Fibroblast of lung (primary cell): ENCODE measurements at regions not wholly inside any gene's neighbourhood (a gene's known extent, or its start where the extent isn't known, plus 50 kb on each side); places are given as distances from the start of the nearest gene placed in this dataset.

ENCODE experiments used
- DNase-seq, 2 donors: peaks; one replicate each; pipeline versions ENCODE4 v3.0.0 to v3.0.0-alpha.2; 2010; ENCODE audit warnings: low read depth in 2 of 2
- H2AFZ ChIP-seq: 2 replicates; pipeline ENCODE4 v1.5.1; 2012; ENCODE audit warnings: low read length, control low read depth, inconsistent platforms
- H3K27ac ChIP-seq: 2 replicates; pipeline ENCODE4 v1.5.1; 2011; ENCODE audit warnings: low read length, control low read depth; ENCODE audit not compliant: insufficient read depth
- H3K27me3 ChIP-seq: 2 replicates; pipeline ENCODE4 v1.5.1; 2011; ENCODE audit warnings: mild to moderate bottlenecking, low read length; ENCODE audit not compliant: control insufficient read depth, insufficient read depth
- H3K36me3 ChIP-seq: 2 replicates; pipeline ENCODE4 v1.5.1; 2011; ENCODE audit warnings: low read length; ENCODE audit not compliant: control insufficient read depth, insufficient read depth
- H3K4me1 ChIP-seq: 2 replicates; pipeline ENCODE4 v1.5.1; 2011; ENCODE audit warnings: low read length; ENCODE audit not compliant: control insufficient read depth, insufficient read depth; ENCODE audit errors: extremely low read depth
- H3K4me2 ChIP-seq: 2 replicates; pipeline ENCODE4 v1.5.1; 2011; ENCODE audit warnings: low read length, control low read depth; ENCODE audit not compliant: insufficient read depth; ENCODE audit errors: extremely low read depth
- H3K4me3 ChIP-seq, 4 experiments: fragments of 200-600 bp in 1 of 4; sonication (generic) in 1 of 4; replicated peaks in 1 of 4; 2 replicates each; pipeline ENCODE4 v1.5.1; 2011 to 2016; ENCODE audit warnings: low read length in 4 of 4, low read depth in 3 of 4, mild to moderate bottlenecking in 3 of 4, control low read depth in 2 of 4, inconsistent platforms in 1 of 4, mixed read lengths in 1 of 4; ENCODE audit not compliant: insufficient read depth in 1 of 4; ENCODE audit errors: control extremely low read depth in 1 of 4
- H3K79me2 ChIP-seq: 2 replicates; pipeline ENCODE4 v1.5.1; 2012; ENCODE audit warnings: mild to moderate bottlenecking, low read length, inconsistent platforms; ENCODE audit not compliant: control insufficient read depth, insufficient read depth
- H3K9ac ChIP-seq: 2 replicates; pipeline ENCODE4 v1.5.1; 2011; ENCODE audit warnings: mild to moderate bottlenecking, low read length, control low read depth; ENCODE audit not compliant: insufficient read depth
- H3K9me3 ChIP-seq: 2 replicates; pipeline ENCODE4 v1.5.1; 2012; ENCODE audit warnings: low read depth, low read length; ENCODE audit not compliant: control insufficient read depth, insufficient read depth
- H4K20me1 ChIP-seq: 2 replicates; pipeline ENCODE4 v1.5.1; 2011; ENCODE audit warnings: low read length; ENCODE audit not compliant: control insufficient read depth, insufficient read depth; ENCODE audit errors: extremely low read depth
- CTCF ChIP-seq, 2 donors: IDR thresholded peaks in 1 of 2; conservative IDR thresholded peaks in 1 of 2; 1 replicate in 1 of 2; 2 replicates in 1 of 2; pipeline ENCODE4 v1.5.1; 2011 to 2012; ENCODE audit warnings: low read length in 2 of 2, control low read depth in 1 of 2, inconsistent platforms in 1 of 2, low read depth in 1 of 2, mild to moderate bottlenecking in 1 of 2
- EZH2 ChIP-seq: IDR thresholded peaks from 2 replicates; pipeline ENCODE4 v1.5.1; 2012; ENCODE audit warnings: low read length, control low read depth, mild to moderate bottlenecking; ENCODE audit errors: missing control alignments

- Histone ChIP-seq H4K20me1 (no peaks in the 10 kb centered on the region), H3K36me3 (no peaks in the 10 kb centered on the region), H3K9ac (no peak overlapping the region), H2AFZ (no peak overlapping the region), H3K27me3 (no peaks in the 10 kb centered on the region), H3K4me3 (no peak overlapping the region), H3K4me2 (no peak overlapping the region), H3K79me2 (no peaks in the 10 kb centered on the region), H3K4me1 (peaks cover 4% of the 10 kb centered on the region), H3K9me3 (no peaks in the 10 kb centered on the region), H3K27ac (no peak overlapping the region)
- TF ChIP-seq CTCF (conservative IDR thresholded peaks at IDR 0.05 in 1 of 2, IDR thresholded peaks at IDR 0.05 in 1 of 2; ENCODE audit: low read depth in 1 of 2, low read length in 2 of 2), result no peak
- no peak for TF ChIP-seq EZH2
- DNase-seq, result no peak
Observed at GRCh38 chr14:88989911-88990310, 165.5 kb downstream of the TTC8 start.

GRCh38 chr14:88990856-88991255 lies 166.4 kb downstream of the TTC8 start:
- Histone ChIP-seq H3K27ac (no peak overlapping the region), H3K4me3 (no peak overlapping the region), H3K9me3 (no peaks in the 10 kb centered on the region), H3K4me2 (no peak overlapping the region), H3K79me2 (no peaks in the 10 kb centered on the region), H3K27me3 (no peaks in the 10 kb centered on the region), H3K9ac (no peak overlapping the region), H3K4me1 (peaks cover 4% of the 10 kb centered on the region), H4K20me1 (no peaks in the 10 kb centered on the region), H3K36me3 (no peaks in the 10 kb centered on the region), H2AFZ (no peak overlapping the region)
- DNase-seq, result no peak
- no peak for TF ChIP-seq CTCF (conservative IDR thresholded peaks at IDR 0.05 in 1 of 2, IDR thresholded peaks at IDR 0.05 in 1 of 2; ENCODE audit: low read depth in 1 of 2, low read length in 2 of 2)
- TF ChIP-seq EZH2, result no peak

- no peak overlapping the region for H3K9ac ChIP-seq
- no peak for TF ChIP-seq CTCF (conservative IDR thresholded peaks at IDR 0.05 in 1 of 2, IDR thresholded peaks at IDR 0.05 in 1 of 2; ENCODE audit: low read depth in 1 of 2, low read length in 2 of 2)
- no peak for TF ChIP-seq EZH2
Observed at GRCh38 chr14:88992011-88992410, 167.6 kb downstream of the TTC8 start.

More at GRCh38 chr14:88992011-88992410, 167.6 kb downstream of the TTC8 start:
- Histone ChIP-seq H3K4me2 (no peak overlapping the region), H3K27ac (no peak overlapping the region), H3K36me3 (no peaks in the 10 kb centered on the region), H3K27me3 (no peaks in the 10 kb centered on the region), H3K79me2 (no peaks in the 10 kb centered on the region), H3K9me3 (no peaks in the 10 kb centered on the region), H3K4me3 (no peak overlapping the region), H3K4me1 (peaks cover 6% of the 10 kb centered on the region), H2AFZ (no peak overlapping the region), H4K20me1 (no peaks in the 10 kb centered on the region)
- DNase-seq, result no peak
